NCI-H1417 (cell line): ENCODE measurements at regions not wholly inside any gene's neighbourhood (a gene's known extent, or its start where the extent isn't known, plus 50 kb on each side); places are given as distances from the start of the nearest gene placed in this dataset.
A peak's percentile ranks its signal among the peaks of the same experiment; 100 is the strongest.
"Not testable (repeated sequence)": the region's sequence is repeated elsewhere in the genome, so short reads cannot be mapped to it uniquely, and the experiment has no call there.

Source experiments
- DNase-seq, 3 experiments: peaks; one replicate each; lab custom pipeline; 2025; lab: John Stamatoyannopoulos, UW

- DNase-seq = no peak
These were observed 101.5 kb upstream of the LHX5 start for GRCh38 chr12:113573148-113573547.

- no peak for DNase-seq
These were observed 100.0 kb upstream of the LHX5 start for GRCh38 chr12:113571713-113572112.

DNA sequence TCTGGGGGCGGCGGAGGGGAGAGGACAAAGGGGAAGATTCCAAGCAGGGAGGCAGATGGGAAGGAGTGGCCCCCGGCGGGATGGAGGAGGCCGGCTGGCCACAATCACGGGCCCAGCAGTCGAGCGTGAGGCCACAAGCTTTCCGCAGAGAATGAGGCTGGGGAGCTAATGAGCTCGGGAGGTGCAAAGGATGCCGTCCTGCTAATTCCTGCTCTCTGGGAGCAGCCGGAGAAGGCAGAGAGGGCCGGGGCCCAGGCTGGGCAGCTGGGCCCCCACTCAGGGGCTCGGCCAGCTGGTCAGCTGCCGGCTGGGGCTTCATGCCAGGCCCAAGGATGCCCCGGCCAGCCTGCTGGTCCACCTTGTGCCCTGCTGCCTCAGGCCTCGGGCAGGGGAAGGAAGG is 98.1 kb upstream of the LHX5 start:
- no peak for DNase-seq

- DNase-seq = peak in 1 of 3 experiments; percentile 7
These were observed 96.3 kb upstream of the LHX5 start for GRCh38 chr12:113568021-113568420.

DNA sequence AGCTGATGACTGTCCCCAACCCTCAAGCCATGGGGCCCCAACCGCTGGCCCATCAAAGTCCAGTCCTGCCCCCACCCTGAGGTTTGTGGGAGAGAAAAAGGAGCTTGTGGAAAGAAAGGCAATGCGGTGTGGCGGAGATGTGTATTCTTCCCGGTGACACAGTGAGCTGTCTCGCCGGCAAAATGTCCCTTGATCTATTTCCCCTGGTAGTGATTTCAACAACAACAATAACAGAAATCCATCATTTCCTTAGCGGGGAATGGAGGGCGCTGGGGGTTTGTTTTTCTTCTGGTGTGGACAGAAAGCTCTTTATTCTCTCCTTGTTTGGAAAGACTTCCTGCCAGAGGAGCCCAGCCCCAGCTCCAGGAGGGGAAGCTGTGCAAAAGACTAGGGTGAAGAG is 93.7 kb upstream of the LHX5 start:
- no peak for DNase-seq

GRCh38 chr12:113561068-113561780 is 89.6 kb upstream of the LHX5 start:
- no peak for DNase-seq

DNA sequence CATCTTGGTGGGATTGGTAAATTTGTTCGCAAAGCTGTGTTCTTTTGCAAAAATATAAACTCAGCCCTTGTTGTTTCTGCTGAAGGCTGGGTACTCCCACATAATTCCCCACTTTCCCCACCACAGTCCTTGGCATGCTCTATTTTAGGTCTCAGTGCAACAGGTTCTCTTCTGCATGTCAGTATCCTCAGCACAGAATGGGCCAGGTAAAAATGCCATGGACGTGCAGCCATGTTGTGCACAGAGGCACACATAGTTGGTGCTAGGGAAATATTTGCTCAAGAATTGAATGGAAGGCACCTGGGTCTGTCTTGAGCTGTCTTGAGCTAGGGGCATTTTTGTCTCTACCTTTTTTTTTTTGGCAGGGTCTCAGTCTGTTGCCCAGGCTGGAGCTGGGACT is 87.8 kb upstream of the LHX5 start:
- DNase-seq = no peak

DNA sequence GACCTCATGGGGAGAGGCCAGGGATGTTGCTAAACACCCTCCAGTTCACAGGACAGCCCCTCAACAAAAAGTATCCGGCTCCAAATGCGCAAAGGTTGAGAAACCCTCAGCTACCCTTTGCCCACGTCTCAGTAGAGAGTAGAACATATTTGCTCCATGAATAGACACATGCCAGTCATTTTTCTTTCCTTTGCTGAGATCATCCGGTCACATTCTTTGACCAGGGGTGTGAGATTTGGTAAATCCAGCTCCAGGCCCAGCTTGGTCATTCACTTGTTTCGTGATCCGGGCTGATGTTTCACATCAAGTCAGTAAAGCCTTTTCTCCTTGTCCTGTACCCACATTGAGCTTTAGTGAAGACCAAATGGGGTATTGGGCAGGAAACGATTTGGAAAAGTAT is 83.6 kb upstream of the LHX5 start:
- no peak for DNase-seq

DNA sequence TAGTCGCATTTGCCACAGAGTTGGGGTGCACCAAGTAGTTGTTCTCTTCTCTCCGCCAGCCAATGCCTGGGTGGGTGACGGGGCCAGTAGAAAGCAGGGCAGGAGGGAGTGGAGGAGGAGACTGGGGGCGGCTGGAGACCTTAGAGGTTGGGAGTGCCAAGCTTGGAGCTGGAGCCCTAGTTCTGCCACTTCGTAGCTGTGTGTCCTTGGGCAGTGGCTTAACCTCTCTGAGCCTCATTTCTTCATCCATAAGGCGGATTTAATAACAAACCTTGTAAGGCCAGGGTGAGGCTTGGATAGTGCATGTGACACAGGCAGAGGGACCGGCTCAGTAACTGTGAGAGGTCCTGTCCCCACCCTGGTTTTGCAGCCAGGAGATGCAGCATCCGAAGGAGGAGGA is 81.1 kb upstream of the LHX5 start:
- DNase-seq = no peak

DNA sequence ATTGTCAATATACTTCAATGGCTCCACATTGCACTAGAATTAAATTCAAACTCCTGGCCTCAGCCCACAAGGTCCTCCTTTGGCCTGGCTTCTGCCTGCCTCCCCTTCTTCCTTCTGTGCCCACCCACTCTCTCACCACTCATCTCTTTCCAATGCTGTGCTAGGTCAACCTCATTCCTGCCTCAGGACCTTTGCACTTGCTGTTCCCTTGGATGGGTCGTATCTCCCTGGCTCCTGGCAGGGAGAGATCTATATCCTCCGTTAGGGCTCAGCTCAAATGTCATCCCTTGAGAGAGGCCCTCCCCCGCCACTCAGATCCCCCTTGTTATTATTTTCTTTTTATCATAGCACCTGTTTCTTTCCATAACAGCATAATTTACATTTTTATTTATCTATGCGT is 79.9 kb upstream of the LHX5 start:
- DNase-seq = no peak

GRCh38 chr12:113548467-113548866 is 76.8 kb upstream of the LHX5 start:
- DNase-seq = no peak

DNA sequence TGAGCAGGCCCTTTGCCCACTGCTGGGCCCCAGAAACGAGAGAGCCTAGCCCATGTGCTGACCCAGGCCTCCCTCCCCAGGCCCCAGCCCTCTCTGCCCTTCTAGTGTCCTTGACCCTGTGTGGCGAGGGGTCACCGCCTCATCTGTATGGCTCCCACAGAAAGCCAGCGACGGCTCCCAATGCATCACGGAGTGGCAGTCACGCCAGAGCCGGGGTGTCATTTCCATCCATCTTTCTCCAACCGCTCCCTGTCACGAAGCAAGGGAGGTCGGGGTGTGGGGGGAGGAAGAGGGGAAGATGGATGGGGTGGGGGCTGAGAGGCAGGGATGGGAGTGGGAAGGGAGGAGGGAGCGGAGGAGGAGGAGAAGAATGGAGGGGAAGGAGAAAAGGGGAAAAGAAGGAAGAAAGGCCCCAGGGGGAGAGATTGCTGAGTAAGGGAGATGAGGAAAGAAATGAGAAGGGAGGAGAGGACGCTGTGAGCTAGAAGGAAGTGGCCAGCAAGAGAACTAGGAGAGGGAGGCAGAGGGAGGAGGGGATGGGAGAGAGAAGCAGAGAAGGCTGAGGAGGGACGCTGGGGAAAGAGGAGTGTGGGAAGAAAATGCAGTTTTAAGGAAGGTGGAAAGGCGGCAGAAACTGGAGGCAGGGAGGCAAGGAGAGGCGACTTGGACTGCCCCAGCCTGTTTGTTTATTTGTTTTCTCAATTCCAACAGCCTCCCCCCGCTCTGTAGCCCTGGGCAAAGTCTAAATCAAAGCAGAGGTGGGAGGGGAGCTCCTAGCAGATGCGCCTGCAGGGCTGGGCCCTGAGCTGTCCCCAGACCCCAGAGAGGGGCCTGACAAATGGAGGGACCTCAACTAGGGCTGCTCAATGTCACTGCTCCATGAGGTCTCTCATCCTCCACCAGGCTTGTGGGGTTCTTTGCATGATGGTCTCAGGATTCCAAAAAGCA is 75.5 kb upstream of the LHX5 start:
- no peak for DNase-seq

- no peak for DNase-seq
These were observed 66.0 kb upstream of the LHX5 start for GRCh38 chr12:113537751-113538087.

GRCh38 chr12:113537046-113537750 is 65.5 kb upstream of the LHX5 start:
- DNase-seq = no peak

DNA sequence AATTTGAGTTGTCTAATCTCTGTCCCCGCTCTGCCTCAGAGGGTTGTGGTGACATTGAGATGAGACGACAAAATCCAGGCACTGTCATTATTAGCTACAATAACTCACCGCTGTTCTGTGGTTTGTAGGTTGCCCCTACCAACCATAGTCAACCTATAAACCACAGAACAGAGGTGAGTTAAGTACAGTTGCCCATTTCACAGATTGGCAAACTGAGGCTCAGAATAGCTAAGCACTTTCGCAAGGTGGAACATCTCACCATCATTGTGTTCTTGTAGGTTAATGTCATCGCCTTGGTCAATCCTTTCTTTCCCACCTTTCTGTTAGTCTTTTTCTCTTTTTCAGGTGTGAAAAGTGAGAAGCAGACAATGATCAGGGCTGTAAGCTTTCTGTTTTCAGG is 63.4 kb upstream of the LHX5 start:
- no peak for DNase-seq

- no peak for DNase-seq
These were observed 62.9 kb upstream of the LHX5 start for GRCh38 chr12:113534555-113534954.

GRCh38 chr12:113533842-113534375 is 62.2 kb upstream of the LHX5 start:
- no peak for DNase-seq

DNA sequence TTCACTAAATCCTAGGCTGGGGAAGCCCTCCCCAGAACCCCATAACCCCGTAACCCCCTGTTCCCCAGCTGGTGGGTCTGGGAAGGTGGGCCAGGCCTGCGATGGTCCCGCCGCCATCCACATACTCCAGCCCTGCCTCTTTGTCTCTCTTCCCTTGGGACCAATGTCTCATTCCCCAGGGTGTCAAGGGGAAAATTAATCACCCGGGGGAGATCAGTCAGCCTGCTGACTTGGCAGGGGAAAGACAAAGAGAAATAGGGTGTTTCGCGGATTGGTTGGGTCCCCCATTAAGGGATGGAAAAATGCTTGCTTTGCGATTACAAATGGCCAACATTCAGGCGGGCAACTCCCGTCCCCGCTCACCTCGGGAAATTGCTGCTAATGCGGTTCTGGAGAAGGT is 60.6 kb upstream of the LHX5 start:
- no peak for DNase-seq

DNA sequence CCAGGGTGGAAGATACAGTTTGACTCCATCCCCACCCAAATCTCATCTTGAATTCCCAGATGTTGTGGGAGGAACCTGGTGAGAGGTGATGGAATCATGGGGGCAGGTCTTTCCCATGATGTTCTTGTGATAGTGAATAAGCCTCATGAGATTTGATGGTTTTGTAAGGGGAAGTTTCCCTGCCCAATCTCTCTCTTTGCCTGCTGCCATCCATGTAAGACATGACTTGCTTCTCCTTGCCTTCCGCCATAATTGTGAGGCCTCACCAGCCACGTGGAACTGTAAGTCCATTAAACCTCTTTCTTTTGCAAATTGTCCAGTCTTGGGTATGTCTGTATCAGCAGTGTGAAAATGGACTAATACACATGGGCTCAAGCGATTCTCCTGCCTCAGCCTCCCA is 59.4 kb upstream of the LHX5 start:
- not testable (repeated sequence) for DNase-seq

- DNase-seq = peak in 1 of 3 experiments; percentile 53
These were observed 57.1 kb upstream of the LHX5 start for GRCh38 chr12:113528606-113529293.

- DNase-seq = no peak
These were observed 53.4 kb upstream of the LHX5 start for GRCh38 chr12:113525066-113525465.

GRCh38 chr12:113524495-113524894 is 52.8 kb upstream of the LHX5 start:
- no peak for DNase-seq
